ENCODE measurements at regions not wholly inside any gene's neighbourhood (a gene's known extent, or its start where the extent isn't known, plus 50 kb on each side); places are given as distances from the start of the nearest gene placed in this dataset.

- no peak for ATAC-seq (ENCODE audit: low read depth in 2 of 2)
These were observed 86.6 kb upstream of the SNRK start for GRCh38 chr3:43199645-43200306.

GRCh38 chr3:43198791-43199644 is 87.3 kb upstream of the SNRK start:
- Mint-ChIP-seq H3K36me3 (no peaks in the 10 kb centered on the region), H3K4me1 (peaks cover 0 to 3% (median 0%) of the 10 kb centered on the region in 3 donors), H3K9me3 (peaks cover 5 to 25% (median 18%) of the 10 kb centered on the region in 7 donors), H3K27ac (no peak overlapping the region), H3K4me3 (no peak overlapping the region), H3K27me3 (peaks cover 11 to 33% (median 24%) of the 10 kb centered on the region in 3 donors)
- DNase-seq (no peak), ATAC-seq (ENCODE audit: low read depth in 2 of 2) (no peak)

More at GRCh38 chr3:43199645-43200306, 86.6 kb upstream of the SNRK start:
- H3K4me3 Mint-ChIP-seq: no peak overlapping the region
- H3K9me3 Mint-ChIP-seq: peaks cover 5 to 25% (median 18%) of the 10 kb centered on the region in 7 donors
- peaks cover 0 to 3% (median 0%) of the 10 kb centered on the region in 3 donors for H3K4me1 Mint-ChIP-seq
- H3K27me3 Mint-ChIP-seq: peaks cover 11 to 33% (median 24%) of the 10 kb centered on the region in 3 donors
- DNase-seq: no peak
- H3K27ac Mint-ChIP-seq: no peak overlapping the region
- H3K36me3 Mint-ChIP-seq: no peaks in the 10 kb centered on the region

GRCh38 chr3:43198301-43198700 is 88.0 kb upstream of the SNRK start:
- no peak for DNase-seq
- Mint-ChIP-seq H3K27ac (no peak overlapping the region), H3K36me3 (no peaks in the 10 kb centered on the region), H3K9me3 (peaks cover 5 to 25% (median 18%) of the 10 kb centered on the region in 7 donors), H3K4me3 (no peak overlapping the region), H3K4me1 (peaks cover 0 to 3% (median 0%) of the 10 kb centered on the region in 3 donors), H3K27me3 (peaks cover 11 to 33% (median 24%) of the 10 kb centered on the region in 3 donors)
- ATAC-seq (ENCODE audit: low read depth in 2 of 2): no peak

GRCh38 chr3:43197181-43197580 is 89.2 kb upstream of the SNRK start:
- Mint-ChIP-seq H3K27me3 (peaks cover 11 to 43% (median 31%) of the 10 kb centered on the region in 3 donors), H3K9me3 (peaks cover 5 to 25% (median 18%) of the 10 kb centered on the region in 7 donors), H3K4me3 (no peak overlapping the region), H3K36me3 (no peaks in the 10 kb centered on the region), H3K27ac (no peak overlapping the region), H3K4me1 (peaks cover 0 to 3% (median 0%) of the 10 kb centered on the region in 3 donors)
- ATAC-seq (ENCODE audit: low read depth in 2 of 2) (no peak), DNase-seq (no peak)

GRCh38 chr3:43196721-43197120 is 89.6 kb upstream of the SNRK start:
- Mint-ChIP-seq H3K27me3 (peaks cover 11 to 43% (median 31%) of the 10 kb centered on the region in 3 donors), H3K9me3 (peaks cover 5 to 25% (median 18%) of the 10 kb centered on the region in 7 donors), H3K27ac (no peak overlapping the region), H3K4me3 (no peak overlapping the region), H3K4me1 (peaks cover 0 to 3% (median 0%) of the 10 kb centered on the region in 3 donors), H3K36me3 (no peaks in the 10 kb centered on the region)
- ATAC-seq (ENCODE audit: low read depth in 2 of 2) (no peak), DNase-seq (no peak)

GRCh38 chr3:43195115-43195498 is 89.2 kb upstream of the POMGNT2 start:
- ATAC-seq (ENCODE audit: low read depth in 2 of 2) (no peak), DNase-seq (no peak)
- Mint-ChIP-seq H3K4me3 (no peak overlapping the region), H3K36me3 (peaks cover 0 to 8% of the 10 kb centered on the region in 2 donors), H3K27me3 (peaks cover 11 to 40% (median 24%) of the 10 kb centered on the region in 3 donors), H3K4me1 (no peaks in the 10 kb centered on the region), H3K9me3 (peaks cover 5 to 21% (median 14%) of the 10 kb centered on the region in 7 donors), H3K27ac (no peak overlapping the region)

GRCh38 chr3:43194490-43195114 is 88.7 kb upstream of the POMGNT2 start:
- ATAC-seq (ENCODE audit: low read depth in 2 of 2) (no peak), DNase-seq (no peak)
- Mint-ChIP-seq H3K4me1 (no peaks in the 10 kb centered on the region), H3K27ac (peak overlapping the region in 1 of 6 donors; percentile 39), H3K36me3 (peaks cover 0 to 11% of the 10 kb centered on the region in 2 donors), H3K9me3 (peaks cover 5 to 16% (median 12%) of the 10 kb centered on the region in 7 donors), H3K4me3 (no peak overlapping the region), H3K27me3 (peaks cover 11 to 45% (median 19%) of the 10 kb centered on the region in 3 donors)

- Mint-ChIP-seq H3K9me3 (peaks cover 3 to 13% (median 8%) of the 10 kb centered on the region in 7 donors), H3K27ac (no peak overlapping the region), H3K36me3 (peaks cover 0 to 11% of the 10 kb centered on the region in 2 donors), H3K4me3 (no peak overlapping the region), H3K4me1 (no peaks in the 10 kb centered on the region), H3K27me3 (peaks cover 10 to 47% (median 19%) of the 10 kb centered on the region in 3 donors)
- ATAC-seq (ENCODE audit: low read depth in 2 of 2) (no peak), DNase-seq (no peak)
These were observed 88.2 kb upstream of the POMGNT2 start for GRCh38 chr3:43194069-43194468.

- Mint-ChIP-seq H3K27ac (no peak overlapping the region), H3K4me3 (no peak overlapping the region), H3K4me1 (no peaks in the 10 kb centered on the region), H3K27me3 (peaks cover 5 to 36% (median 10%) of the 10 kb centered on the region in 3 donors), H3K9me3 (peaks cover 0 to 15% (median 0%) of the 10 kb centered on the region in 7 donors), H3K36me3 (peaks cover 0 to 11% of the 10 kb centered on the region in 2 donors)
- no peak for DNase-seq
- ATAC-seq (ENCODE audit: low read depth in 2 of 2): no peak
These were observed 86.1 kb upstream of the POMGNT2 start for GRCh38 chr3:43192028-43192427.

- DNase-seq (no peak), ATAC-seq (ENCODE audit: low read depth in 2 of 2) (no peak)
- H3K9me3 Mint-ChIP-seq: peaks cover 0 to 15% (median 0%) of the 10 kb centered on the region in 7 donors
- peaks cover 0 to 31% (median 10%) of the 10 kb centered on the region in 3 donors for H3K27me3 Mint-ChIP-seq
- H3K4me1 Mint-ChIP-seq: no peaks in the 10 kb centered on the region
- peaks cover 0 to 11% of the 10 kb centered on the region in 2 donors for H3K36me3 Mint-ChIP-seq
- H3K4me3 Mint-ChIP-seq: no peak overlapping the region
- no peak overlapping the region for H3K27ac Mint-ChIP-seq
These were observed 85.2 kb upstream of the POMGNT2 start for GRCh38 chr3:43191116-43191515.

- Mint-ChIP-seq H3K4me3 (no peak overlapping the region), H3K4me1 (no peaks in the 10 kb centered on the region), H3K36me3 (peaks cover 0 to 11% of the 10 kb centered on the region in 2 donors), H3K27ac (no peak overlapping the region), H3K9me3 (peaks cover 0 to 15% (median 0%) of the 10 kb centered on the region in 7 donors), H3K27me3 (peaks cover 0 to 31% (median 10%) of the 10 kb centered on the region in 3 donors)
- ATAC-seq (ENCODE audit: low read depth in 2 of 2) (no peak), DNase-seq (no peak)
These were observed 84.8 kb upstream of the POMGNT2 start for GRCh38 chr3:43190670-43191069.

GRCh38 chr3:43187836-43188479 is 82.1 kb upstream of the POMGNT2 start:
- Mint-ChIP-seq H3K9me3 (peaks cover 0 to 15% (median 0%) of the 10 kb centered on the region in 7 donors), H3K27ac (no peak overlapping the region), H3K27me3 (peaks cover 0 to 29% (median 7%) of the 10 kb centered on the region in 3 donors), H3K4me3 (no peak overlapping the region), H3K4me1 (no peaks in the 10 kb centered on the region), H3K36me3 (peaks cover 0 to 11% of the 10 kb centered on the region in 2 donors)
- DNase-seq: no peak
- ATAC-seq (ENCODE audit: low read depth in 2 of 2): no peak

- H3K4me1 Mint-ChIP-seq: peaks cover 7 to 14% (median 11%) of the 10 kb centered on the region in 3 donors
- H3K27me3 Mint-ChIP-seq: peaks cover 0 to 21% (median 4%) of the 10 kb centered on the region in 3 donors
- ATAC-seq (ENCODE audit: low read depth in 2 of 2) (no peak), DNase-seq (no peak)
- H3K27ac Mint-ChIP-seq: no peak overlapping the region
- no peak overlapping the region for H3K4me3 Mint-ChIP-seq
- peaks cover 0 to 11% of the 10 kb centered on the region in 2 donors for H3K36me3 Mint-ChIP-seq
- peaks cover 0 to 15% (median 0%) of the 10 kb centered on the region in 7 donors for H3K9me3 Mint-ChIP-seq
These were observed 80.1 kb upstream of the POMGNT2 start for GRCh38 chr3:43185983-43186314.
